RKO (cell line): ENCODE measurements at regions not wholly inside any gene's neighbourhood (a gene's known extent, or its start where the extent isn't known, plus 50 kb on each side); places are given as distances from the start of the nearest gene placed in this dataset.

Experiments used
- DNase-seq: peaks from one replicate; pipeline ENCODE4 v3.0.0-alpha.2; 2016; ENCODE audit warnings: low spot score

- no peak for DNase-seq
These were observed 188.6 kb upstream of the SOX5 start for GRCh38 chr12:24138041-24138440.

- no peak for DNase-seq
These were observed 185.8 kb upstream of the SOX5 start for GRCh38 chr12:24135158-24135850.

- no peak for DNase-seq
These were observed 184.6 kb upstream of the SOX5 start for GRCh38 chr12:24134092-24134491.

- no peak for DNase-seq
These were observed 183.9 kb upstream of the SOX5 start for GRCh38 chr12:24133384-24133783.

GRCh38 chr12:24127919-24128721 is 178.7 kb upstream of the SOX5 start:
- no peak for DNase-seq

GRCh38 chr12:24125280-24125679 is 175.8 kb upstream of the SOX5 start:
- no peak for DNase-seq

- DNase-seq = no peak
These were observed 172.4 kb upstream of the SOX5 start for GRCh38 chr12:24121911-24122310.

GRCh38 chr12:24118668-24119067 is 169.2 kb upstream of the SOX5 start:
- DNase-seq = no peak

- DNase-seq = no peak
These were observed 167.1 kb upstream of the SOX5 start for GRCh38 chr12:24116548-24116947.

- no peak for DNase-seq
These were observed 164.2 kb upstream of the SOX5 start for GRCh38 chr12:24113701-24114100.

GRCh38 chr12:24111616-24112015 is 162.1 kb upstream of the SOX5 start:
- no peak for DNase-seq

- DNase-seq = peak; percentile 49
These were observed 161.6 kb upstream of the SOX5 start for GRCh38 chr12:24111086-24111485.

GRCh38 chr12:24109381-24110039 is 160.0 kb upstream of the SOX5 start:
- DNase-seq = peak; percentile 45

- DNase-seq = no peak
These were observed 153.2 kb upstream of the SOX5 start for GRCh38 chr12:24102676-24103075.

- no peak for DNase-seq
These were observed 150.1 kb upstream of the SOX5 start for GRCh38 chr12:24099576-24099975.

GRCh38 chr12:24095245-24095644 is 145.8 kb upstream of the SOX5 start:
- DNase-seq = no peak

- no peak for DNase-seq
These were observed 140.0 kb upstream of the SOX5 start for GRCh38 chr12:24089510-24089890.

GRCh38 chr12:24088751-24089509 is 139.5 kb upstream of the SOX5 start:
- DNase-seq = no peak

- no peak for DNase-seq
These were observed 137.8 kb upstream of the SOX5 start for GRCh38 chr12:24087294-24087693.

- no peak for DNase-seq
These were observed 135.3 kb upstream of the SOX5 start for GRCh38 chr12:24084800-24085199.

- DNase-seq = no peak
These were observed 134.4 kb upstream of the SOX5 start for GRCh38 chr12:24083838-24084237.

GRCh38 chr12:24081606-24082005 is 132.1 kb upstream of the SOX5 start:
- DNase-seq = no peak
